ENCODE measurements at regions not wholly inside any gene's neighbourhood (a gene's known extent, or its start where the extent isn't known, plus 50 kb on each side); places are given as distances from the start of the nearest gene placed in this dataset.

DNA sequence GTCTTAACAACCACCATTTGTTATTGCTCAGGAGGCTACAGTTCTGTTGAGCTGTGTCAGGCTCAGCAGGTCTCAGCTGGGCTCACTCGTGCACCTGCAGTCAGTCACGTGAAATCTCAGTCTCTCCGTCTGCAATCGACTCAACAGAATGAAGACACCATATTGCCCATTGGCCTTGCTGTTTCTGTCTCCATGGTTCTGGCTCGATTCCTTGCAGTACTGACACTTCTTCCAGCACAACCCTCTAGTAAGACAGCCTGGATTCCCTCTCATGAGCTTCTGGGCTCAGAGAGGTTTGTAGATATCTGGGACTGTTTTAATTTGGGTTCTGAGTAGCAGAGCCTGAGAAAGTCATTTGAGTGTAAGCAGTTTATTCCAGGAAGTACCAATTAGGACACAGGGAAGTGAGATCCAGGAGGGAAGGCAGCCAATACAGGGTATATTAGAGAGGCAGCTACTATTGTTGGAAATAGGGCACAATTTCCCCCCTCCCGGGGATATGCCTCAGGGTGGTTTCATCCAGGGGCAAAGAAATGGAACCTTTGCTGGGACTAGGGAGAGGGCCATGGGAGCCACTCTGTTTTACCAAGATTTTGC is 87.4 kb upstream of the RALGAPA2 start:
- TF ChIP-seq FOXP2 (optimal IDR thresholded peaks at IDR 0.05; ENCODE audit: borderline replicate concordance, extremely low read depth, extremely low read length, insufficient read depth) (no peak), POLR2AphosphoS5 (IDR thresholded peaks at IDR 0.05; ENCODE audit: low read depth, low read length) (no peak), TAF1 (IDR thresholded peaks at IDR 0.05; ENCODE audit: borderline replicate concordance, insufficient read depth, low read length) (no peak), SIN3A (IDR thresholded peaks at IDR 0.05; ENCODE audit: borderline replicate concordance, insufficient read depth, low read length) (no peak)
- TF ChIP-seq, protein P1, sequence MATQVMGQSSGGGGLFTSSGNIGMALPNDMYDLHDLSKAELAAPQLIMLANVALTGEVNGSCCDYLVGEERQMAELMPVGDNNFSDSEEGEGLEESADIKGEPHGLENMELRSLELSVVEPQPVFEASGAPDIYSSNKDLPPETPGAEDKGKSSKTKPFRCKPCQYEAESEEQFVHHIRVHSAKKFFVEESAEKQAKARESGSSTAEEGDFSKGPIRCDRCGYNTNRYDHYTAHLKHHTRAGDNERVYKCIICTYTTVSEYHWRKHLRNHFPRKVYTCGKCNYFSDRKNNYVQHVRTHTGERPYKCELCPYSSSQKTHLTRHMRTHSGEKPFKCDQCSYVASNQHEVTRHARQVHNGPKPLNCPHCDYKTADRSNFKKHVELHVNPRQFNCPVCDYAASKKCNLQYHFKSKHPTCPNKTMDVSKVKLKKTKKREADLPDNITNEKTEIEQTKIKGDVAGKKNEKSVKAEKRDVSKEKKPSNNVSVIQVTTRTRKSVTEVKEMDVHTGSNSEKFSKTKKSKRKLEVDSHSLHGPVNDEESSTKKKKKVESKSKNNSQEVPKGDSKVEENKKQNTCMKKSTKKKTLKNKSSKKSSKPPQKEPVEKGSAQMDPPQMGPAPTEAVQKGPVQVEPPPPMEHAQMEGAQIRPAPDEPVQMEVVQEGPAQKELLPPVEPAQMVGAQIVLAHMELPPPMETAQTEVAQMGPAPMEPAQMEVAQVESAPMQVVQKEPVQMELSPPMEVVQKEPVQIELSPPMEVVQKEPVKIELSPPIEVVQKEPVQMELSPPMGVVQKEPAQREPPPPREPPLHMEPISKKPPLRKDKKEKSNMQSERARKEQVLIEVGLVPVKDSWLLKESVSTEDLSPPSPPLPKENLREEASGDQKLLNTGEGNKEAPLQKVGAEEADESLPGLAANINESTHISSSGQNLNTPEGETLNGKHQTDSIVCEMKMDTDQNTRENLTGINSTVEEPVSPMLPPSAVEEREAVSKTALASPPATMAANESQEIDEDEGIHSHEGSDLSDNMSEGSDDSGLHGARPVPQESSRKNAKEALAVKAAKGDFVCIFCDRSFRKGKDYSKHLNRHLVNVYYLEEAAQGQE (IDR thresholded peaks at IDR 0.05; ENCODE audit: insufficient read depth in 1 of 2, low read depth in 2 of 2, low read length in 2 of 2): no peak

DNA sequence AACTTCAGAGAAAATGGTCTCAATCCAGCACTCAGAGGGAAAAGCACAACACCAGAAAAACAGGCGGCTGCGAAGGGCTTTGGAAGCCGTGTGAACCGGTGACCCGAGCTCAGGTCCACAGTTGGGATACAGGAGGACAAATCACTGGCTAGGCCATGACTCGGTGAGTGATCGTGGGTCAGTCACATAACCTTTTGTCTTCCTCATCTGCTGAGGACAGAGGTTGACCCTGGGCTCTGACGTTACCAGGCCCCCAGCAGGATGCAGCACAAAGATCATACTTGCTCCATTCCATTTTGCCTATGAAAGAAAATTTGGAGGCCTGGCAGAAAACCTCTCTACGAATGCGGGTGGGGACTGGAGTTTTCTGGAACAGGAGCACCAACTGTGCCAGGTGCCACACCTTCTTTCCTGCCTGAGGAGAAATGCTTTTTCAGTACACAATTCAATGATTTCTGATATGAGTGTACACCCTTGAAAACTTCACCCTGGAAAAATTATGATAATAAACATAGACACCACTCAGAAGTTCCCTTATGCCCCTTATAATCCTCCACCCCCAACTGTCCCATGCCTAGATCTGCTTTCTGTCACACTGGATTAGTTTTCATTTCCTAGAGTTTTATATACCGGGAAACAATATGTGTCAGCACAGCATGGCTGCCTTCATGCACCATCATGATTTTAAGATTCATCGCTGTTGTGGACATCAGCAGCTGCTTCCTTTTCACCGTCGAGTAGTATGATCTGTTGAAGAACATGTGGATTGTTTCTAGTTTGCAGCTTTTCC is 85.3 kb upstream of the RALGAPA2 start:
- no peak for TF ChIP-seq SIN3A (IDR thresholded peaks at IDR 0.05; ENCODE audit: borderline replicate concordance, insufficient read depth, low read length)
- TF ChIP-seq TAF1 (IDR thresholded peaks at IDR 0.05; ENCODE audit: borderline replicate concordance, insufficient read depth, low read length): no peak
- no peak for TF ChIP-seq POLR2AphosphoS5 (IDR thresholded peaks at IDR 0.05; ENCODE audit: low read depth, low read length)
- TF ChIP-seq, protein P1 (IDR thresholded peaks at IDR 0.05; ENCODE audit: insufficient read depth in 1 of 2, low read depth in 2 of 2, low read length in 2 of 2): no peak
- TF ChIP-seq FOXP2 (optimal IDR thresholded peaks at IDR 0.05; ENCODE audit: borderline replicate concordance, extremely low read depth, extremely low read length, insufficient read depth): no peak

DNA sequence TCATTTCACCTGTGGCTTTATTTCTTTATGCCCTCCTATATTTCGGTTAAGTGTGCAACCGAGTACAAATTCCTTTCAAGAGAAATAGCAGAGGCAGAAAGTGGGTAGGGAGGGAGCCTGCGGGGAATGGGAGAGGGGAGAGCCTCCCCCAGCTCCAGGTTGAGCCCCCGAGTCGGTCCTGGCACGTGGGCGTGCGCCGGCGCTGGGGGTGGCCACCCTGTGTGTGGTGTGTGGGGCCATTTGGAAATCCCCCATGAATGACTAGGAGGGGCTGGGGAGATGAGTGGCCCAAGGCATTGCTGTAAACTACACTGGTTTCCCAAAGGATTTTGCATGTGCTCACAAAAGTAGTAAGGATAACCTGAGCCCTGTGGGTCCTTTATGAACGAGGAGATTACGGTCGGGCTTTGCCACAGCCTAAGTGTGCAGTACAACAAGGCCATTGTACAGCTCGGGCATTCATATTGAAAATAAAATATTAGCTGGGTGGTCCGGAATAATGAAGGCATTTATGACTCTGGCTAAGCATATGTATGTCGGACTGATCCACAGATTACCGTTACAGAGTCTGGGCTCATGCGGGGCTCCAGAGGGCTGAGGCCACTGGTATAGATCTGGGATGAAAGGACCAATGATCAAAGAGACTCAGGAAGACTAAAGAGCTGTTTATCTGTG is 84.5 kb upstream of the RALGAPA2 start:
- TF ChIP-seq, protein P1 (IDR thresholded peaks at IDR 0.05; ENCODE audit: insufficient read depth in 1 of 2, low read depth in 2 of 2, low read length in 2 of 2): no peak
- TF ChIP-seq TAF1 (IDR thresholded peaks at IDR 0.05; ENCODE audit: borderline replicate concordance, insufficient read depth, low read length) (no peak), FOXP2 (optimal IDR thresholded peaks at IDR 0.05; ENCODE audit: borderline replicate concordance, extremely low read depth, extremely low read length, insufficient read depth) (no peak), POLR2AphosphoS5 (IDR thresholded peaks at IDR 0.05; ENCODE audit: low read depth, low read length) (no peak), SIN3A (IDR thresholded peaks at IDR 0.05; ENCODE audit: borderline replicate concordance, insufficient read depth, low read length) (no peak)

DNA sequence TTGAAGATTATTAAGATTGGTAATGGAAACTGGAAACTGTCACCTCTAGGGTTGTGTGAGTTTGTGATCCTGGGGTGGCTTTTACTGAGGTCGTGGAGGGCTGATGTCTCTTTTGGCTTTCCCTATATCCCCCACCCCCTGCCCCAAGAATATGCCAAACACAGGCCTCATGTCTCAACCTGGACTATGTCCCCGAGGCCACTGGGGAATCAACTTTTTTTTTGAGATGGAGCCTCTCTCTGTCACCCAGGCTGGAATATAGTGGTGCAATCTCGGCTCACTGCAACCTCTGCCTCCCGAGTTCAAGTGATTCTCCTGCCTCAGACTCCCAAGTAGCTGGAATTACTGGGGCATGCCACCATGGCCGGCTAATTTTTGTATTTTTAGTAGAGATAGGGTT is 83.3 kb upstream of the RALGAPA2 start:
- TF ChIP-seq, protein P1 (IDR thresholded peaks at IDR 0.05; ENCODE audit: insufficient read depth in 1 of 2, low read depth in 2 of 2, low read length in 2 of 2): no peak
- no peak for TF ChIP-seq FOXP2 (optimal IDR thresholded peaks at IDR 0.05; ENCODE audit: borderline replicate concordance, extremely low read depth, extremely low read length, insufficient read depth)
- no peak for TF ChIP-seq POLR2AphosphoS5 (IDR thresholded peaks at IDR 0.05; ENCODE audit: low read depth, low read length)
- TF ChIP-seq TAF1 (IDR thresholded peaks at IDR 0.05; ENCODE audit: borderline replicate concordance, insufficient read depth, low read length): no peak
- TF ChIP-seq SIN3A (IDR thresholded peaks at IDR 0.05; ENCODE audit: borderline replicate concordance, insufficient read depth, low read length): no peak
